H9 (cell line): ENCODE measurements at regions not wholly inside any gene's neighbourhood (a gene's known extent, or its start where the extent isn't known, plus 50 kb on each side); places are given as distances from the start of the nearest gene placed in this dataset.

ENCODE experiments used
- DNase-seq: peaks from one replicate; pipeline ENCODE4 v3.0.0-alpha.2; 2017
- H2AFZ ChIP-seq: one replicate; pipeline ENCODE4 v1.6.1; 2013; ENCODE audit warnings: mild to moderate bottlenecking, low read length, control low read depth, moderate library complexity
- H2AK5ac ChIP-seq: 2 replicates; pipeline ENCODE4 v1.6.1; 2013; ENCODE audit warnings: low read length, control low read depth, mixed read lengths; ENCODE audit not compliant: insufficient read length
- H2BK120ac ChIP-seq: one replicate; pipeline ENCODE4 v1.6.1; 2013; ENCODE audit warnings: low read depth, mild to moderate bottlenecking, low read length, control low read depth, inconsistent platforms; ENCODE audit not compliant: poor library complexity, severe bottlenecking
- H2BK12ac ChIP-seq: 2 replicates; pipeline ENCODE4 v1.6.1; 2013; ENCODE audit warnings: low read length, control low read depth, mixed read lengths, low read depth; ENCODE audit not compliant: insufficient read length
- H2BK15ac ChIP-seq: 2 replicates; pipeline ENCODE4 v1.6.1; 2013; ENCODE audit warnings: low read depth, low read length, control low read depth
- H2BK20ac ChIP-seq: one replicate; pipeline ENCODE4 v1.6.1; 2013; ENCODE audit warnings: low read depth, mild to moderate bottlenecking, low read length, control low read depth, inconsistent platforms; ENCODE audit not compliant: poor library complexity, severe bottlenecking
- H2BK5ac ChIP-seq: 2 replicates; pipeline ENCODE4 v1.6.1; 2013; ENCODE audit warnings: low read length, control low read depth, mixed read lengths; ENCODE audit not compliant: insufficient read length
- H3K14ac ChIP-seq: 2 replicates; pipeline ENCODE4 v1.6.1; 2013; ENCODE audit warnings: low read length, control low read depth; ENCODE audit not compliant: insufficient read depth
- H3K18ac ChIP-seq: 2 replicates; pipeline ENCODE4 v1.6.1; 2013; ENCODE audit warnings: low read depth, mild to moderate bottlenecking, mixed read lengths, low read length, control low read depth; ENCODE audit not compliant: insufficient read length
- H3K23ac ChIP-seq: 2 replicates; pipeline ENCODE4 v1.6.1; 2013; ENCODE audit warnings: low read length, control low read depth, mixed read lengths, low read depth; ENCODE audit not compliant: insufficient read length
- H3K23me2 ChIP-seq: 2 replicates; pipeline ENCODE4 v1.6.1; 2013; ENCODE audit warnings: low read depth, mild to moderate bottlenecking, mixed read lengths, low read length, control low read depth; ENCODE audit not compliant: insufficient read length, poor library complexity, severe bottlenecking
- H3K27ac ChIP-seq: 2 replicates; pipeline ENCODE4 v1.5.1; 2013; ENCODE audit warnings: low read length, control low read depth, mixed read lengths, low read depth; ENCODE audit not compliant: insufficient read length
- H3K27me3 ChIP-seq: 2 replicates; pipeline ENCODE4 v1.6.1; 2013; ENCODE audit warnings: low read length, control low read depth, inconsistent platforms; ENCODE audit not compliant: insufficient read depth
- H3K4ac ChIP-seq: 2 replicates; pipeline ENCODE4 v1.6.1; 2013; ENCODE audit warnings: low read depth, mild to moderate bottlenecking, control low read depth, inconsistent platforms, low read length, moderate library complexity
- H3K4me1 ChIP-seq: 2 replicates; pipeline ENCODE4 v1.6.1; 2013; ENCODE audit warnings: low read length, control low read depth, inconsistent platforms; ENCODE audit not compliant: insufficient read depth
- H3K4me2 ChIP-seq: 2 replicates; pipeline ENCODE4 v1.6.1; 2013; ENCODE audit warnings: low read length, control low read depth, mixed read lengths; ENCODE audit not compliant: insufficient read length, insufficient read depth
- H3K56ac ChIP-seq: 2 replicates; pipeline ENCODE4 v1.6.1; 2013; ENCODE audit warnings: low read depth, mild to moderate bottlenecking, mixed read lengths, low read length, control low read depth; ENCODE audit not compliant: insufficient read length
- H3K79me1 ChIP-seq: 2 replicates; pipeline ENCODE4 v1.6.1; 2013; ENCODE audit warnings: low read depth, mild to moderate bottlenecking, moderate library complexity, low read length, control low read depth, inconsistent platforms; ENCODE audit not compliant: insufficient read depth, poor library complexity, severe bottlenecking
- H3K79me2 ChIP-seq: 2 replicates; pipeline ENCODE4 v1.6.1; 2013; ENCODE audit warnings: low read length, control low read depth, inconsistent platforms; ENCODE audit not compliant: insufficient read depth
- H3K9ac ChIP-seq: 2 replicates; pipeline ENCODE4 v1.6.1; 2013; ENCODE audit warnings: low read length, control low read depth, mixed read lengths; ENCODE audit not compliant: insufficient read length; ENCODE audit errors: extremely low read depth
- H3K9me3 ChIP-seq: one replicate; pipeline ENCODE4 v1.6.1; 2013; ENCODE audit warnings: low read depth, low read length, inconsistent platforms; ENCODE audit not compliant: control insufficient read depth
- H3T11ph ChIP-seq: one replicate; pipeline ENCODE4 v1.6.1; 2013; ENCODE audit warnings: mild to moderate bottlenecking, low read length, control low read depth, inconsistent platforms
- H4K20me1 ChIP-seq: one replicate; pipeline ENCODE4 v1.6.1; 2013; ENCODE audit not compliant: control insufficient read depth, insufficient read length, insufficient read depth
- H4K5ac ChIP-seq: 2 replicates; pipeline ENCODE4 v1.6.1; 2013; ENCODE audit warnings: low read depth, mild to moderate bottlenecking, mixed read lengths, low read length, control low read depth; ENCODE audit not compliant: insufficient read length
- H4K8ac ChIP-seq: replicated peaks from 2 replicates; pipeline ENCODE4 v1.6.1; 2013; ENCODE audit warnings: low read length, control low read depth, mixed read lengths, low read depth; ENCODE audit not compliant: insufficient read length
- H4K91ac ChIP-seq: 2 replicates; pipeline ENCODE4 v1.6.1; 2013; ENCODE audit warnings: low read depth, mild to moderate bottlenecking, moderate library complexity, mixed read lengths, low read length, control low read depth; ENCODE audit not compliant: insufficient read length
- H3K27ac Mint-ChIP-seq, 3 experiments: 2 replicates in 2 of 3; 3 replicates in 1 of 3; pipeline ENCODE4 v1.8.0; 2020 to 2021; ENCODE audit warnings: mixed read lengths in 3 of 3, mild to moderate bottlenecking in 1 of 3, moderate library complexity in 1 of 3
- H3K27me3 Mint-ChIP-seq: 2 replicates; pipeline ENCODE4 v1.8.0; 2021; ENCODE audit warnings: low read depth, mild to moderate bottlenecking, moderate library complexity, mixed read lengths
- H3K36me3 Mint-ChIP-seq, 3 experiments: 2 replicates in 2 of 3; 3 replicates in 1 of 3; pipeline ENCODE4 v1.8.0; 2020 to 2021; ENCODE audit warnings: low read depth in 3 of 3, mixed read lengths in 3 of 3; ENCODE audit not compliant: insufficient read depth in 1 of 3
- H3K4me1 Mint-ChIP-seq, 2 experiments: 2 replicates each; pipeline ENCODE4 v1.8.0; 2020; ENCODE audit warnings: mixed read lengths in 2 of 2
- H3K4me3 Mint-ChIP-seq, 2 experiments: 2 replicates in 1 of 2; 3 replicates in 1 of 2; pipeline ENCODE4 v1.8.0; 2020 to 2021; ENCODE audit warnings: mild to moderate bottlenecking in 2 of 2, mixed read lengths in 2 of 2, moderate library complexity in 1 of 2
- H3K9me3 Mint-ChIP-seq, 2 experiments: 2 replicates in 1 of 2; 3 replicates in 1 of 2; pipeline ENCODE4 v1.8.0; 2020; ENCODE audit warnings: mild to moderate bottlenecking in 2 of 2, mixed read lengths in 2 of 2, moderate library complexity in 1 of 2
- CTCF ChIP-seq: fragments of 200-600 bp; sonication (generic); conservative IDR thresholded peaks from 3 replicates; pipeline ENCODE4 v1.8.0; 2021; ENCODE audit warnings: antibody characterized with exemption, mild to moderate bottlenecking

DNA sequence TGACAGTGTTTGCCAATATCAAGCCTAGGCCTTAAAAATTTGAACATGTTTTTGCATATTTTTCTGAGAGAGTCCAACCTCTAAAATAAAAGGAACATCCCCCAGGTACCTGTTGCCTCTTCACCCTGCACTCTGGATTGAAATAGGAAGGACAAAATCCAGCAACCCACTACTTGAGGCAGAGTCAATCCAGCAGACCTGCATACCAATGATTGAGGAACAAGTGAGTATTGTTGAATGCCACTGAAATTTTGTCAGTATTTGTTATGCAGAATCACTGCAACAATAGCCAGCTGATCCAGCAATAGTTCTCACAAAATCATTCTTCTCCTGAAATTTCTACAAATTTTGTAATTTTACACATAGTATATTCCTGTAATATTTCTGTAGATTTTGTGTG, 460.6 kb upstream of the FOXG1 start:
- H3K79me1 ChIP-seq: no peaks in the 10 kb centered on the region
- H2BK15ac ChIP-seq: no peak overlapping the region
- H4K91ac ChIP-seq: no peak overlapping the region
- H3K27me3 Mint-ChIP-seq: no peaks in the 10 kb centered on the region
- TF ChIP-seq CTCF: no peak
- H3K27ac ChIP-seq: no peak overlapping the region
- no peak overlapping the region for H3K27ac Mint-ChIP-seq
- H3K9ac ChIP-seq: no peak overlapping the region
- H4K20me1 ChIP-seq: no peaks in the 10 kb centered on the region
- no peaks in the 10 kb centered on the region for H3K36me3 Mint-ChIP-seq
- H3K4ac ChIP-seq: no peak overlapping the region
- H4K5ac ChIP-seq: no peak overlapping the region
- no peak overlapping the region for H3K56ac ChIP-seq
- H3K9me3 Mint-ChIP-seq: peaks cover 0 to 6% of the 10 kb centered on the region in 2 experiments; a peak in 1 of 5 replicates
- no peak for DNase-seq
- H2BK5ac ChIP-seq: no peak overlapping the region
- H3K23me2 ChIP-seq: no peaks in the 10 kb centered on the region
- no peaks in the 10 kb centered on the region for H3K9me3 ChIP-seq
- H3K79me2 ChIP-seq: no peaks in the 10 kb centered on the region
- no peak overlapping the region for H2AK5ac ChIP-seq
- H4K8ac ChIP-seq: no peak overlapping the region
- H2AFZ ChIP-seq: no peak overlapping the region
- no peak overlapping the region for H3K23ac ChIP-seq
- H3K4me1 ChIP-seq: no peaks in the 10 kb centered on the region
- no peak overlapping the region for H3K4me2 ChIP-seq
- no peak overlapping the region for H3K18ac ChIP-seq
- H2BK120ac ChIP-seq: no peak overlapping the region
- H3K4me3 Mint-ChIP-seq: no peak overlapping the region
- no peak overlapping the region for H2BK20ac ChIP-seq
- no peak overlapping the region for H3K14ac ChIP-seq
- H2BK12ac ChIP-seq: no peak overlapping the region
- peaks cover 0 to 14% of the 10 kb centered on the region in 2 experiments; a peak in 2 of 4 replicates for H3K4me1 Mint-ChIP-seq
- H3K27me3 ChIP-seq: no peaks in the 10 kb centered on the region
- H3T11ph ChIP-seq: no peak overlapping the region
